ENCODE measurements at regions not wholly inside any gene's neighbourhood (a gene's known extent, or its start where the extent isn't known, plus 50 kb on each side); places are given as distances from the start of the nearest gene placed in this dataset.

GRCh38 chr1:58895082-58895481 is 111.2 kb upstream of the JUN start:
- DNase-seq = no peak

DNA sequence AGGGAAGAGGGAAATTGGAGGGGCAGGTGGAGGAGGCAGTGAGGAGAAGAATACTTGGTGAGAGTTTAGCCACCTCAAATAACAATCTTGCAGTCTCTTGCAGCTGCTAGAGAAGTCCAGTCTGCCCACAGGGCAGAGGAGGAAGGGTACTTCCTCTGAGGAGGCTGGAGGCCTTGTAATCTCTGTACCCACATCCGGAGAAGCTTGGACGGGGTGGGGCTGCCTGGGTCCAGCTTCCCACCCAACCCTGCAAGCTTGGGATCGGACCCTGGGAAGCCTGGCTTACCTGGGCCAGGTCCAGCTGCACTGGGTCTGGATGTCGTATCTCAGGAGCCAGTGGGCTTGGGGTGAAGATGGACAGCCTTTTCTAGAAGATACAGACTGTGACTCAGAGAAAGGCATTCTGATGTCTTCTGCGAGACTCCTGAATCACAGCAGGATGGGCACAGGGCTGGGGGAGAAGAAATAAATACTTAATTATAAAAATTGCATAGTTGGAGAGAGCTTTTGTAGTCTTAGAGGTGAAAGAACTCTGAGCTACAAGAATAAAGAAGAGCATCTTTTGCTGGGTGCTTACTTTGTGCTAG is 111.8 kb upstream of the JUN start:
- no peak for DNase-seq

DNA sequence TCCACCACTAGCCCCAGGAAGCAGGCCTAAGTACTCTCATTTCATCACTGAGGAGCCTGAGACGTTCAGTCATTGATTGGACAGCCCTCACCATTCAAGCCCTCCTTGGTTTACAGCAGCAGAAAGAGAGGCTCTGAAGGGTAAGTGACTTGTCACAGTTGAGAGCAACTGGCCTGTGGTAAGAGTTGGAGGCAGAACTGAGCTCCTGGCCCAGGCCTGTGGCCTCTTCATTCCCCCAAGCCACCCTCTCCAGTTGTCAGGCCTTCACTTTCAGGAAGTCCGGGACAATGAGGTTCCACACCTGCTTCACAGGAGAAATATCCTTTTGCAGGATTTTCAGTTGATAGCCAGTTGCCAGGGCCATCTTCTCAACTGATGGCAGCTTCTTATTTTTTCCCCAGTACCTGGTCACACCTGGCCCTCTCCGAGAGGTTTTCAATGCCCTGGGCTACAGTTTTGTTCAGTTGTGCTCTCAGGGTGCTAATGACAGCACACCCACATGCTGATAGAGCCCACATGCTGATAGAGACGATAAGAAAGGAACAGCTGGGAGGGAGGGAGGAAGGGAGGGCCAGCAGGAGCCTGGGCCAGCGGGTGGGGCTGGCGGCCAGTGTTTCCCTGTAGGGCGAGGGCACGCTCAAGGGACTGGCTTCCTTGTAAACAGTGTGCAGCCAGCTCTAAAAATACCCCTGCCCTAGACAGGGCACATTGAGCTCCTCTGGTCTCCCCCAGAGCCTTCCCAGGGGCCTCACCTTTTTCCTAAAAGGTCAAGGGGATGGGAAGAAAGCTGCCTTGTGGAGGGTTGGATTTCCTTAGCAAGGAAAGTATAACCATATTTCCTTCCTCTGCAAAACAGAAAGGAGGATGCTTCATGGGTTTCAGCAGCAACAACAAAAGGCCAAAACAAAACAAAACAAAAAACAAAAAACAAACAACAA is 112.7 kb upstream of the JUN start:
- no peak for DNase-seq

- no peak for DNase-seq
Measured at GRCh38 chr1:58898739-58899586, 115.1 kb upstream of the JUN start.

- no peak for DNase-seq
Measured at GRCh38 chr1:58899587-58900271, 115.9 kb upstream of the JUN start.

DNA sequence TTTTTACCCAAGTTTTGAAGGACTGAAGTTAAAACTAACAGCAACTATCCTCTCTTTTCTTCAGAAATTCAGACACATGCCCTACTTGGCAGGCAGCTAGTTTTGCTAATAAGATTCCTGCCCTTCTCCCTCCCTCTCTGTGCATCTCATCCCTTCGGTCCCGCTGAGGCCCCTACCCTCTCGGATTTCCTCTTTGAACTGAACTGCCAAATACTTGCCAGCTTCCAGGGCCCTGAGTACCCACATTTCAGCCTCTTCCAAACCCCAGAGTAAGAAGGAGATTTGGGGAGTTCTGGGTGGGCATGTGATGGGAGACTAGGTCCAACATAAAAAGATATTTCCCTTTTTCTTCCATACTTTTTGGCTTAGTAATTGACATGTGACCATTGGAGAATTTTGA is 116.5 kb upstream of the JUN start:
- no peak for DNase-seq

GRCh38 chr1:58901008-58901407 is 117.2 kb upstream of the JUN start:
- no peak for DNase-seq

DNA sequence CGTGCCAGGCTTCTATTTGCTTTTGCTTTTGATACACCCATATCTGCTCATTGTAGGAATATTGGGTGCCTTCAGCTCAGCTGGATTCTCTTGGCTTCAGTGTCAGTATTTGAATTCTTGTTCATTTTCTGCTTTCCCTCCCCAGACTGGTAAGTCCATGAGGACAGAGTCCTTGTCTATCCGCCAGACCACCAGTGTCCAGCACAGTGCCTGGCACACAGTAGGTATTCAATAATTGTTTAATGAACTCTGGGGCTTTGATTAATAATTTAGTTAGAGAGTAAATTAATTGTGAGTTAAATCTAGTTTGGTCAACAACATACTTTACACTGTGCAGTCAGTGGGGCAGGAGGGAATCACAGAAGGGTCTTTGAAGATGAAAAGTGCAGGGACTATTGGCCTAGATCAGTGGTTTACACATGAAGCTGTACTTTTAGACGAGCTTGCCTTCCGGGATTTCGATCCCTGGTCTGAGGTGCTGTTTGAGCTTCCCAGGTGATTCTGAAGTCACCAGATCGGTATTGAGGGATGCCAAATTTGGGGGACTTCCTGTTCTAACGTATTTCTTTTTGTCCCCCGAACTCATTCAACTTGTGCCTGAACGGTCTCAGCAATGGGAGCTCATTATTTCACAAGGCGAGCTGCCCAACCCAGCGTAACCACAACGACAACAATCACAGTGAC is 119.1 kb upstream of the JUN start:
- no peak for DNase-seq

GRCh38 chr1:58903514-58904298 is 119.9 kb upstream of the JUN start:
- no peak for DNase-seq

GRCh38 chr1:58904299-58905125 is 120.7 kb upstream of the JUN start:
- DNase-seq = no peak

GRCh38 chr1:58905126-58905490 is 121.3 kb upstream of the JUN start:
- DNase-seq = no peak

DNA sequence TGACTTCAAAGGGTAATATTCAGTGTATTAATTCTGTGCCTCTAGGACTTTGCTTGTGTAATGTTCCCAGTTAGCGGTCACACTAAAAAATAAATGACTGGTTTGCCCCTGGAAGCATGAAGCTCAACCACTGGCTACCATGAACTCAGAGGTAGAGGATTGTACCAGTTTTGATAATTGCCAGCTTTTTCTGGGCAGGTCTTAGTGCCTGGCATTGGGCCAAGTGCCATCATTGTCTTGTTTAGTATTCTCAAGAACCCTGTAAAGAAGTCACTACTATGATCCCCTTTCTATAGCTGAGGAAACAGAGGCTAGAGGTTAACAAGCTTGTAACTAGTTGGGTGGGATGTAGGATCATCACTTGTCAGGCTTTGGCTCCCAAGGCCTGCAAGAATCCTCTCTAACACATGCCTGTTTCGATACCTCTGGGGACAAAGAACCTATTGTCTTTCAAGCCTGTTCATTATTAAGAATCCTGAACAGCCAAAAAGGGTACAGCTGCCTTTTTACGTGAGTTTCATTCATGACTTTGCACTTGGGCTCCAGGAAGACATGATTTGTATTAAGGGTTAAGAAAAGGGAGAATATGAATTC is 121.9 kb upstream of the JUN start:
- DNase-seq = no peak

- DNase-seq = no peak
Measured at GRCh38 chr1:58907398-58907797, 123.6 kb upstream of the JUN start.

DNA sequence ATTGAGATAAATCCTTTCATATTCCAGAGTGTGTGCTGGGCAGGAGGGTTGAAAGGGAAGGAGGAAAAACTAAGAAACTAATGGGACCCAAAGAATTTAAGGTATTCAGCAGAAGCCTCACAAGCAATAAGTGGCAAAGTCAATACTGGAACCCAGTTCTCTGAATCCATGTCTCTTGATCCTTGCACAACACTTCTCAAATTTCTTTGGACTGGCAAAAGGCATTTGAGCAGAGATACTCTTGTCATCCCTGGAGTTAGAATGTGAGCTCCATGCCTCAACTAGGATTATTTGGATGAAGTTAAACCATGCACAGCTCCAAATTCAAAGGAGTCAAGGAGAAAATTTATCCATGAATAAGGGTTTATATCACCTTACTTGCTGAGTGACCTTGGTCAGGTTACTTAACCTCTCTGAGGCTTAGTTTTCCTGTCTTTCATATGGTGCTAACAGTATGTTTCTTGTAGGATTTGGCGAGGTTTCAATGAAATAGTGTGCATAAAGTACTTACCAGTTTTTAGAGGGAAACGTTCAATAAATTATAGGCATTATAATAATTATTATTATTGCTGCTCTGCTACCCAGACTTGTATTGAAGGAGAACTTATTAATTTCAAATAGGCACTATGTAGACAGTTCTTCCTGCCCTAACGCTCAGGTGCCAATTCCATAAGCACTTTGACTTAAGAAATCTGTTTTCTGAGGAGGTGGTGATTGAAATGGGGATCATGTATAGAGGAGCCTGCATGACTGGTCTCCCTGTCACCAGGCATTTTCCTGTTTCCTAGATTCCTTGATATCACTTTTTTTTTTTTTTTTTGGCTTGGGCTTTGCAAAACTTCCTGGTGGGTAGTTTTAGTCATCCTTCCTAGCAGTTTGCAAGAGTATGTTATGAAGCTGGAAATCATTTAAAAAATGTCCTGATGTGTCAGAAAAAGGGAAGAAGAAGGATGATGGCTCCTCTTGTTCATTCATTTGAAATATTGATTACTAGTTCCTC is 125.0 kb upstream of the JUN start:
- DNase-seq = no peak

DNA sequence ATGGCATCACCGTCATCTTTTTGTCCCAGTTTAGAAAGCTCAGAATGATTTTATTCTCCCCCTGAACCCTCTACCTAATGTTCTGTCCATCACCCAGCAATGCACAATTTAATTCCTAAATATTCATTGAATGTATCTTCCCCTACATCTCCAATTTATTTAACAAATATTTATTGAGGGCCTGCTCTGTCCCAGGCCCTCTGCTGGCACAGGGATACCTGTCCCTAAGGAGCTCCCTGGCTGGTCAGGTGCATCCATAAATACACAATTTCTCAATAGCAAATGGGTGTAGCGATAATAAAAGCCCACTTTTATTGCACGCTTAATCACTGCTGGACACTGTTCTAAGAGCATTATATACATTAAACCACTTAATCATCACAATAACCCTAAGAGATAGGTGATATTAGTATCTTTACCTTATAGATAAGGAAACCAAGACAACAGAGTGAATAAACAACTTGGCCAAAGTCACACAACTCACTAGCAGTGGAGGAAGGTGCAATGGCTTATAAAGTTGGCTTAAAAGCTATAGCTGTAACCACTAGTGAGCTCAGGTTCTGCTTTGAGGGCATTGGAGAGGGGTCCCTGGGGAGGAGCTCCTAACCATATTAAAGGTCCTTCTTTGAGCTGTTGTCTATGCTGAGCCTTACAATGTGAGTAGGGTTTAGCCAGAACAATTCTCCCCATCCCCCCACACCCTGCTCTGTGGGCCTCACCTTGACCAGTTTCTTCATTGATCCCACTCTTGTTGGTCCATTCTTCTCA is 126.3 kb upstream of the JUN start:
- no peak for DNase-seq

- no peak for DNase-seq
Measured at GRCh38 chr1:58911841-58912499, 128.1 kb upstream of the JUN start.

DNA sequence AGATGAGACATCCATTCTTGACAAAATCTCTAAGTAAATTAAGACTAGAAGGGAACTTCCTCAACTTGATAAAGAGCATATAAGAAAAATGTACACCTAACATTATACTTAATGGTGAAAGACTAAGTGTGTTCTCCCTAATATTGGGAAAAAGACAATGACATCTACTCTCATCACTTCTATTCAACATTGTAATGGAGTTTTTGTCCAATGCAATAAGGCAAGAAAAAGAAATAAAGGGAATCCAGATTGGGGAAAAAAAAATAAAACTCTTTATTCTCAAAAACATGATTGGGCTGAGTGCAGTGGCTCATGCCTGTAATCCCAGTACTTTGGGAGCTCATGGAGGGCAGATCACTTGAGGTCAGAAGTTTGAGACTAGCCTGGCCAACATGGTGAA is 131.1 kb upstream of the JUN start:
- DNase-seq = no peak

- no peak for DNase-seq
Measured at GRCh38 chr1:58917436-58917835, 133.6 kb upstream of the JUN start.

All from KG1 (cell line).